CD4-positive, CD25-positive, alpha-beta regulatory T cell (primary cell): ENCODE measurements at regions not wholly inside any gene's neighbourhood (a gene's known extent, or its start where the extent isn't known, plus 50 kb on each side); places are given as distances from the start of the nearest gene placed in this dataset.
"Not testable (repeated sequence)": the region's sequence is repeated elsewhere in the genome, so short reads cannot be mapped to it uniquely, and the experiment has no call there.

Experiments used
- ATAC-seq, 2 donors: fragments of 150-1000 bp; cut with Tn5 transposase; one replicate each; pipeline ENCODE4 v1.10.0; 2021; ENCODE audit warnings: low read depth in 2 of 2, moderate number of reproducible peaks in 2 of 2, moderate library complexity in 1 of 2
- DNase-seq, 3 donors: peaks; one replicate each; pipeline versions ENCODE4 v3.0.0 to v3.0.0-alpha.2; 2012 to 2022; ENCODE audit warnings: mixed read lengths in 1 of 3
- H3K27ac ChIP-seq: one replicate; pipeline ENCODE4 v1.7.0; 2013; ENCODE audit warnings: mild to moderate bottlenecking, low read length; ENCODE audit not compliant: insufficient read depth, poor library complexity, severe bottlenecking
- H3K27me3 ChIP-seq: one replicate; pipeline ENCODE4 v1.7.0; 2013; ENCODE audit warnings: low read length; ENCODE audit not compliant: control insufficient read depth, insufficient read depth
- H3K36me3 ChIP-seq: one replicate; pipeline ENCODE4 v1.7.0; 2013; ENCODE audit warnings: mild to moderate bottlenecking, low read length, moderate library complexity; ENCODE audit not compliant: control insufficient read depth, insufficient read depth
- H3K4me1 ChIP-seq: 2 replicates; pipeline ENCODE4 v1.7.0; 2013; ENCODE audit warnings: mild to moderate bottlenecking, low read length; ENCODE audit not compliant: insufficient read depth, control insufficient read depth, poor library complexity, severe bottlenecking
- H3K4me3 ChIP-seq: one replicate; pipeline ENCODE4 v1.7.0; 2013; ENCODE audit warnings: low read depth, mild to moderate bottlenecking, low read length, moderate library complexity
- H3K9me3 ChIP-seq, 2 experiments: 1 replicate in 1 of 2; 2 replicates in 1 of 2; pipeline ENCODE4 v1.7.0; 2013; ENCODE audit warnings: low read length in 2 of 2, mild to moderate bottlenecking in 1 of 2, moderate library complexity in 1 of 2; ENCODE audit not compliant: control insufficient read depth in 2 of 2
- H3K27ac Mint-ChIP-seq, 3 donors: one replicate each; pipeline ENCODE4 v1.8.0; 2020 to 2022; ENCODE audit warnings: mild to moderate bottlenecking in 3 of 3, mixed read lengths in 3 of 3, moderate library complexity in 2 of 3
- H3K27me3 Mint-ChIP-seq: one replicate; pipeline ENCODE4 v1.8.0; 2022; ENCODE audit warnings: mild to moderate bottlenecking, mixed read lengths
- H3K36me3 Mint-ChIP-seq: one replicate; pipeline ENCODE4 v1.8.0; 2020; ENCODE audit warnings: mixed read lengths
- H3K4me1 Mint-ChIP-seq, 4 donors: one replicate each; pipeline ENCODE4 v1.8.0; 2020 to 2022; ENCODE audit warnings: mixed read lengths in 4 of 4, mild to moderate bottlenecking in 1 of 4
- H3K4me3 Mint-ChIP-seq, 4 donors: one replicate each; pipeline ENCODE4 v1.8.0; 2020 to 2022; ENCODE audit warnings: mild to moderate bottlenecking in 4 of 4, mixed read lengths in 4 of 4, moderate library complexity in 3 of 4
- H3K9me3 Mint-ChIP-seq, 7 donors: one replicate each; pipeline ENCODE4 v1.8.0; 2020 to 2022; ENCODE audit warnings: mixed read lengths in 7 of 7, mild to moderate bottlenecking in 3 of 7, moderate library complexity in 2 of 7

DNA sequence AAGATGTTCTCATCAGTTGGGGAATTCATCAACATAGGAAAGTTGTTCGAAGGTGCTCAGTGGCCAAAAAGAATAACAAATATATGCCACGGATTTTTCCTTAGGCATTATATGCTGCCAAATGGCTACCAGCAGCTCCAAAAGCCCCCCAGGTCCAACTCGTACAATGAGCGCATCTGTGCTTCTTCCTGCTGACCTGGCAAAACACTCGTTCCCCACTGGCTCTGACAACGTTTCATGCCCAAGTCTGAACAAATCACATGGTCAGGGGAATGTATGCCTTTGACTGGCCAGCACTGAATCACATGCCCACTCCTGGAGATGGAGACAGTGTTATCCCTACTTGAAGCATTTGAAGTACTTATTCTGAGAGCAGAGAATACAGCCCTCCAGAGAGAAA is 59.9 kb upstream of the SPP1 start:
- Mint-ChIP-seq H3K4me1 (no peaks in the 10 kb centered on the region), H3K36me3 (no peaks in the 10 kb centered on the region), H3K9me3 (peaks cover 0 to 2% (median 0%) of the 10 kb centered on the region in 7 donors), H3K4me3 (no peak overlapping the region), H3K27ac (no peak overlapping the region), H3K27me3 (no peaks in the 10 kb centered on the region)
- Histone ChIP-seq H3K4me1 (no peaks in the 10 kb centered on the region), H3K4me3 (no peak overlapping the region), H3K27me3 (peaks cover 5% of the 10 kb centered on the region), H3K27ac (no peak overlapping the region), H3K36me3 (no peaks in the 10 kb centered on the region), H3K9me3 (no peaks in the 10 kb centered on the region)
- no peak for ATAC-seq
- no peak for DNase-seq

DNA sequence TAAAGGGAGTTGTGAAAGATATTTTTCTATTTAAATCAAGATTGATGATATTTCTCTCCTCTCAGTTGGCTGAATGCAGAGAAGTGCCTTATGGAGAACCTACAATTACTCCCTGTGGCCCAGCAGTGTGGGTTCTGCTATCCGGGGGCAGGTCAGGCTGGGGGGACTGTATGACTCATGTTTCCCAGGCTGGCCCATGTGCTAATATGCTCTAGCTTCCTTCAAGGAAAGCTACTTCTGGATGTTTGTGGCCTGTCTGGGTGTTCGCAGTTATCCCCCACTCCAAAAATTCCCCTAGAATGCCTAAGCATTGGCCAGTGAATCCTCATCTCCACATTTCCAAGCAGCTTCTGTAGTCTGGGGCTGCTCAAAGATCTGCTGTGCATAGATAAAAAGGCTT is 58.9 kb upstream of the SPP1 start:
- Mint-ChIP-seq H3K27ac (peak overlapping the region in 1 of 3 donors; percentile 56), H3K4me3 (no peak overlapping the region), H3K27me3 (no peaks in the 10 kb centered on the region), H3K4me1 (no peaks in the 10 kb centered on the region), H3K9me3 (peaks cover 0 to 2% (median 0%) of the 10 kb centered on the region in 7 donors), H3K36me3 (no peaks in the 10 kb centered on the region)
- Histone ChIP-seq H3K4me3 (no peak overlapping the region), H3K36me3 (no peaks in the 10 kb centered on the region), H3K4me1 (no peaks in the 10 kb centered on the region), H3K27ac (no peak overlapping the region), H3K27me3 (peaks cover 4% of the 10 kb centered on the region), H3K9me3 (no peaks in the 10 kb centered on the region)
- DNase-seq (no peak), ATAC-seq (no peak)

DNA sequence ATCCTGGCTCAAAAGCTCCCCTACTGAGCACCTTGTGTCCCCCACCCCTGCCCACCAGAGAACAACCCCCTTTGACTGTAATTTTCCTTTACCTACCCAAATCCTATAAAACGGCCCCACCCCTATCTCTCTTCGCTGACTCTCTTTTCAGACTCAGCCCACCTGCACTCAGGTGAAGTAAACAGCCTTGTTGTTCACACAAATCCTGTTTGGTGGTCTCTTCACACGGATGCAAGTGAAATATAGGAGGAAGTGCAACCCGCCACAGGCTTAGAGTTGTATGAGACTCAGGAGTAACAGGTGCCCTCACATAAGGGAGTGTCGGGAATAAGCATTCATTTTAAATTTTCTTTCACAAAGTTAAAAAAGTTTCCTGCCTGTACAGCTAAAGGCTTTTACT is 57.6 kb upstream of the SPP1 start:
- not testable (repeated sequence) for H3K4me1 Mint-ChIP-seq, H3K9me3 ChIP-seq, H3K4me1 ChIP-seq, H3K36me3 Mint-ChIP-seq, H3K4me3 Mint-ChIP-seq, H3K27ac Mint-ChIP-seq, H3K9me3 Mint-ChIP-seq, ATAC-seq, H3K4me3 ChIP-seq, DNase-seq, H3K27ac ChIP-seq, H3K36me3 ChIP-seq, H3K27me3 Mint-ChIP-seq, H3K27me3 ChIP-seq

DNA sequence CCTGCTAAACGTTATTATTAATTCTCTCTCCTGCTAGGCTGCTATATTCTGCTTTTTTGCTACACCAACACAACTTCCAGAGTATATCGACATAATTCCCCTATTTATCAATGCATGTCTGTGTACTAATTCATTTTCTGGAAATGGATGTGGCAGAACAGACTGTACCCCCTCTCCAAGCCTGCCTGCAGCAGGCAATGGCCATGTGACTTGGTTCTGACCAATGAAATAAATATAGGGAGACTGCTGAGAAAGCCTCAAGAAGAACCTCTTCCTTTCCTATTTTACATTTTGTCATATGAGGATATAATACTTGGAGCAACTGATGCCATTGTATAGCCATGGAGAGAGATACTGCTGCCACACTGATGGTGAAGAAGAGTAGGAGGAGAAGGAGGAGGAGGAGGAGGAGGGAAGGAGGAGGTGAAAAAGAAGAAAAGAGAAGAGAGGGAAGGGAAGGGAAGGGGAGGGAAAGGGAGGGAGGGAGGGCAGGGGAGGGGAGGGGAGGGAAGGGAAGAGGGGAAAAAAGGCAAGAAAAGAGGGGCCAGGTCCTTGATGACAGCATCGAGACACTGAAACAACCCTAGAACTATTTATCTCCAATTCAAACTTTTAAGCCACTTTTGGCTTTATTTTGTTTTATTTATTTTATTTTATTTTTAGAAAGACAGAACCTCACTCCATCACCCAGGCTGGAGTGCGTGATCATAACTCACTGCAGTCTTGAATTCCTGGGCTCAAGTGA is 57.0 kb upstream of the SPP1 start:
- H3K27me3 Mint-ChIP-seq = no peaks in the 10 kb centered on the region
- H3K4me3 Mint-ChIP-seq = no peak overlapping the region
- no peaks in the 10 kb centered on the region for H3K4me1 Mint-ChIP-seq
- no peaks in the 10 kb centered on the region for H3K36me3 ChIP-seq
- no peak overlapping the region for H3K4me3 ChIP-seq
- no peak overlapping the region for H3K27ac Mint-ChIP-seq
- H3K27ac ChIP-seq = no peak overlapping the region
- H3K9me3 ChIP-seq = no peaks in the 10 kb centered on the region
- H3K9me3 Mint-ChIP-seq = peaks cover 0 to 2% (median 0%) of the 10 kb centered on the region in 7 donors
- H3K36me3 Mint-ChIP-seq = no peaks in the 10 kb centered on the region
- peaks cover 4% of the 10 kb centered on the region for H3K27me3 ChIP-seq
- DNase-seq (no peak), ATAC-seq (no peak)
- H3K4me1 ChIP-seq = no peaks in the 10 kb centered on the region

DNA sequence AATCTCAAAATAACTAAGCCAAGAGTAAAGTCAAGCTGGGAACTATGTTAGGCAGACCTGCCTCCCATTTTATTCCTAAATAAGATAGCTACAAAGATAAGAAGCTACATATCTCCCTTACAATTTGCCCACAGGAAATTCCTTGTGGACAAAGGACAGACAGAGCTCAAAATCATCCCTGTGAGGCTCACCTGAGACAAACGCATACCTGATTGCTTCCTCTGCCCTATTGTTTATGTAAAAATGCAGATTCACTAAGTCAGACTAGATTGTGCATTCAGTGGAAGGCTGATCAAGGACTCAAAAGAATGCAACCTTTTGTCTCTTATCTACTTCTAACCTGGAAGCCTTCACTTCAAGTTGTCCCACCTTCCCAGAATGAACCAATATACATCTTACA is 56.2 kb upstream of the SPP1 start:
- H3K36me3 ChIP-seq, H3K9me3 Mint-ChIP-seq, H3K27ac ChIP-seq, H3K36me3 Mint-ChIP-seq, H3K4me3 ChIP-seq, H3K27me3 ChIP-seq, H3K27ac Mint-ChIP-seq, H3K9me3 ChIP-seq, H3K4me1 ChIP-seq, H3K27me3 Mint-ChIP-seq, ATAC-seq, H3K4me3 Mint-ChIP-seq, H3K4me1 Mint-ChIP-seq, DNase-seq: not testable (repeated sequence)

DNA sequence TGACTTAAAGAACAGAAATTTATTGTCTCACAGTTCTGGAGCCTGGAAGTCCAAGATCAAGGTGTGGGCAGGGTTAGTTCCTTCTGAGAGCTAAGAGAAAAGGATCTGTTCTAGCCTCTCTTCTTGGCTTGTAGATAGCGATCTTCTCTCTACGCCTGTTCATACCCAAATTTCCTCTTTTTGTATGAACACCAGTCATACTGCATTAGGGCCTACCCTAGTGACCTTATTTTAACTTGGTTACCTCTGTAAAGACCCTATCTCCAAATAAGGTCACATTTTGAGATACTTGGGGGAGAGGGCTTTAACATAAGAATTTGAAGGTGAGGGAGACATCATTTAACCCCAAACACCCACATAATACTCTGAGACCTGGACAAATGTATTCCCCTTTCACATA is 55.6 kb upstream of the SPP1 start:
- Mint-ChIP-seq H3K4me3 (no peak overlapping the region), H3K9me3 (peaks cover 0 to 2% (median 0%) of the 10 kb centered on the region in 7 donors), H3K27me3 (no peaks in the 10 kb centered on the region), H3K36me3 (no peaks in the 10 kb centered on the region), H3K27ac (no peak overlapping the region), H3K4me1 (no peaks in the 10 kb centered on the region)
- Histone ChIP-seq H3K9me3 (no peaks in the 10 kb centered on the region), H3K27ac (no peak overlapping the region), H3K4me3 (no peak overlapping the region), H3K4me1 (no peaks in the 10 kb centered on the region), H3K36me3 (no peaks in the 10 kb centered on the region), H3K27me3 (peaks cover 3% of the 10 kb centered on the region)
- DNase-seq (no peak), ATAC-seq (no peak)

DNA sequence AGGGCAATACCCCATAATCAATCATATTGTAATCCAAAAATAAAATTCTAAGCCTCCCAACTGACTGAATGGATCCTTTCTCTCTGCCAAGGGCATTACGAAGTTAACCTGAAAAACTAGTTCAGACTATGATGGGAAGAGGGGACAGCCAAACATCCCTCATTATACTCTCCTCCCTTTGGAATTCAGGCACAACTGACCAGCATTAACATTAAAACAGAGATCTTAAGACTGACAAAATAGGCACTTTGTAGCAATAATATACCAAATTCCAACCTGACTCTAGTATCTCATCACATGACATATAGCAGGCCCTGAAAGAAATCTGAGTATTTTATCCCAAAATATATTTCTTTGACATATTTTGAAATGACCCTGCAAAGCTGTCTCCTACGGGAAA is 55.0 kb upstream of the SPP1 start:
- no peak overlapping the region for H3K4me3 ChIP-seq
- H3K4me1 Mint-ChIP-seq = no peaks in the 10 kb centered on the region
- H3K27ac Mint-ChIP-seq = no peak overlapping the region
- H3K9me3 Mint-ChIP-seq = peaks cover 0 to 2% (median 0%) of the 10 kb centered on the region in 7 donors
- H3K27me3 Mint-ChIP-seq = no peaks in the 10 kb centered on the region
- H3K27ac ChIP-seq = no peak overlapping the region
- H3K4me3 Mint-ChIP-seq = no peak overlapping the region
- no peak for DNase-seq
- H3K4me1 ChIP-seq = no peaks in the 10 kb centered on the region
- H3K36me3 ChIP-seq = no peaks in the 10 kb centered on the region
- H3K27me3 ChIP-seq = no peaks in the 10 kb centered on the region
- H3K36me3 Mint-ChIP-seq = no peaks in the 10 kb centered on the region
- no peaks in the 10 kb centered on the region for H3K9me3 ChIP-seq
- ATAC-seq = no peak

DNA sequence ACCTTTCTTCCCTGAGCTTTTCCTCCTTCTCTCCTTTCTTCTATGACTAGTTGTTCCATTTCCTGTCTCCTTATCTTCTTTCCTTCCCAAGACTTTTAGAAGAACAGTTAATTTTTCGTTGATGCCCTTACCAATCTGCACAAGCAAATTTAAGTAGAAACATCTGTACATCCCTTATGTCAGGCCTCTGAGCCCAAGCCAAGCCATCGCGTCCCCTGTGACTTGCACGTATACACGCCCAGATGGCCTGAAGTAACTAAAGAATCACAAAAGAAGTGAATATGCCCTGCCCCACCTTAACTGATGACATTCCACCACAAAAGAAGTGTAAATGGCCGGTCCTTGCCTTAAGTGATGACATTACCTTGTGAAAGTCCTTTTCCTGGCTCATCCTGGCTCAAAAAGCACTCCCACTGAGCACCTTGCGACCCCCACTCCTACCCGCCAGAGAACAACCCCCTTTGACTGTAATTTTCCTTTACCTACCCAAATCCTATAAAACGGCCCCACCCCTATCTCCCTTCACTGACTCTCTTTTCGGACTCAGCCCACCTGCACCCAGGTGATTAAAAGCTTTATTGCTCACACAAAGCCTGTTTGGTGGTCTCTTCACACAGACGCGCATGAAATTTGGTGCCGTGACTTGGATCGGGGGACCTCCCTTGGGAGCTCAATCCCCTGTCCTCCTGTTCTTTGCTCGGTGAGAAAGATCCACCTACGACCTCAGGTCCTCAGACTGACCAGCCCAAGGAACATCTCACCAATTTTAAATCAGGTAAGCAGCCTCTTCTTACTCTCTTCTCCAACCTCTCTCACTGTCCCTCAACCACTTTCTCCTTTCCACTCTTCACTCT is 53.7 kb upstream of the SPP1 start:
- not testable (repeated sequence) for H3K36me3 Mint-ChIP-seq

More for the DNA sequence above, 53.7 kb upstream of the SPP1 start:
- H3K9me3 Mint-ChIP-seq, H3K4me1 Mint-ChIP-seq, ATAC-seq, H3K9me3 ChIP-seq, H3K4me3 Mint-ChIP-seq, H3K27me3 ChIP-seq, DNase-seq, H3K27ac ChIP-seq, H3K4me3 ChIP-seq, H3K27me3 Mint-ChIP-seq, H3K36me3 ChIP-seq, H3K4me1 ChIP-seq, H3K27ac Mint-ChIP-seq: not testable (repeated sequence)
